Activated CD4-positive, alpha-beta T cell treated with anti-CD3 and anti-CD28 coated beads, Interleukin-2, amount 10 ng/mL, durations not matched to agents 24 days and 14 days (primary cell): ENCODE measurements at regions not wholly inside any gene's neighbourhood (a gene's known extent, or its start where the extent isn't known, plus 50 kb on each side); places are given as distances from the start of the nearest gene placed in this dataset.
"Not testable (repeated sequence)": the region's sequence is repeated elsewhere in the genome, so short reads cannot be mapped to it uniquely, and the experiment has no call there.

Experiments used
- DNase-seq: peaks from one replicate; pipeline ENCODE4 v3.0.0; 2022
- H3K27ac Mint-ChIP-seq: one replicate; pipeline ENCODE4 v1.8.0; 2022; ENCODE audit warnings: mild to moderate bottlenecking, mixed read lengths
- H3K27me3 Mint-ChIP-seq: one replicate; pipeline ENCODE4 v1.8.0; 2022; ENCODE audit warnings: mixed read lengths
- H3K36me3 Mint-ChIP-seq: one replicate; pipeline ENCODE4 v1.8.0; 2022; ENCODE audit warnings: low read depth, mild to moderate bottlenecking, mixed read lengths
- H3K4me1 Mint-ChIP-seq: one replicate; pipeline ENCODE4 v1.8.0; 2021; ENCODE audit warnings: mixed read lengths
- H3K4me3 Mint-ChIP-seq: one replicate; pipeline ENCODE4 v1.8.0; 2022; ENCODE audit warnings: mild to moderate bottlenecking, moderate library complexity, mixed read lengths
- H3K9me3 Mint-ChIP-seq: one replicate; pipeline ENCODE4 v1.8.0; 2021; ENCODE audit warnings: mixed read lengths
- intact Hi-C: fragments of 100-400 bp; cut with micrococcal nuclease; formaldehyde crosslinking; loops from one replicate; pipeline ENCODE4 v1.15.1; 2023

DNA sequence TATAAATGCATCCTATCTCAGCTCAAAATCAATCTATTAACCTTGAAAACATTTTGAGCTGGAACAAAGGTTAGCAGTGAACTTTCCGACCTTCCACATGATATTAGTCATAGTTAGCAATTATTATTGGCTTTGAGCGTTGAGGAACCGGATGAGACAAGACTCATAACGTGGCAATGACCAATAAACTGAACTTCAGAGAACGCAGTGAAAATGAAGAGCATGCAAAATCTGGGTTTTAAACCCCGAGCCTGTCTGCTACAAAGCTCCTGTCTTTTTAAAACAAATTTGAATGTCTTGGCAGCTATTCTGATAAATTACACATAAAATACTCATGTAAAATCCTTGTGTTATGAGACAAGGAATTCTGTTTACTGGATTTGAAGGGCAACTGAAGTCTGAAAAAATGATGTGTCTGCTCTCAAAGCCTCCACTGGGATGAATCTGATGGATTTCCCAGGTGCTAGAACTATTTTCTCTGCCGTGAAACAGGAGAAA lies 74.7 kb upstream of the ITGB1 start:
- peaks cover 14% of the 10 kb centered on the region for H3K27me3 Mint-ChIP-seq
- H3K36me3 Mint-ChIP-seq, result no peaks in the 10 kb centered on the region
- no peaks in the 10 kb centered on the region for H3K9me3 Mint-ChIP-seq
- no peak overlapping the region for H3K27ac Mint-ChIP-seq
- no peak overlapping the region for H3K4me3 Mint-ChIP-seq
- intact Hi-C loops, result no loop called here
- no peak for DNase-seq
- peaks cover 7% of the 10 kb centered on the region for H3K4me1 Mint-ChIP-seq

DNA sequence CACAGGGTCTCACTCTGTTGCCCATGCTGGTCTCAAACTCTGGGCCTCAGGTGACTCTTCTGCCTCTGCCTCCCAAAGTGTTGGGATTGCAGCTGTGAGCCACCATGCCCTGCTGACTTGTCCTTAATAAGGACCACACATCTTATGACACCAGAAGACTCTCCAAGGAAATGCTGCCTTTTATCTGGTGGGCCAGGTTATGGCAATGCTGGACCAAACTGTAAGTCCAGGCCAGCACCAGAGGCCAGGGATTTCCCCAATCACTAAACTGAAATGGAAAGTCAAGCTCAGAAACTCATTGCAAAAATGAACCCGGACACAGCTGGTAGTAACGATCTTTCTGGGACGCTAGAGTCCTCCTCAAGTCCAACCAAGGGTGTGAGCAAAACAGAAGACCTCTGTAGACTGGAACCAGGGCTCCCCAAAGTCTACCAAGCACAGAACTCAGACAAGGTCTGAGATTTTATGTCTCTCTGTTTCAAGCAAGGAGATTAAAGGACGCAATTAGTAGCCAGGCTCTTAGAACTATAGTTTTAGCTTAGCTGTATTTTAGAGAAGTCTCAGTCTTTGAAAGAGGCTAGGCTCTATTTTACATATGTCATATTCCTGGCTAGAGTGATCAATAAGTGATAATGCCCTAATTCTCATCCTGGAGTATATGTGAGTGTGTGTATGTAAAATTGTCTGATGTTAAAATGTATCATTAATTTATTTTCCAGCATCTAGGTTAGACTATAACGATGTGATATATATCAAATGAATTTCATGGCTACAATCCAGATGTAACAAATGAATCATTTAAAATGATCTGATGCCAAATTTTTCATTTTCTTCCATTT lies 74.0 kb upstream of the ITGB1 start:
- intact Hi-C loops, result no loop called here
- no peak for DNase-seq
- H3K36me3 Mint-ChIP-seq, result no peaks in the 10 kb centered on the region
- H3K4me3 Mint-ChIP-seq, result no peak overlapping the region
- H3K4me1 Mint-ChIP-seq, result peaks cover 7% of the 10 kb centered on the region
- H3K9me3 Mint-ChIP-seq, result no peaks in the 10 kb centered on the region
- peaks cover 14% of the 10 kb centered on the region for H3K27me3 Mint-ChIP-seq
- H3K27ac Mint-ChIP-seq, result no peak overlapping the region

DNA sequence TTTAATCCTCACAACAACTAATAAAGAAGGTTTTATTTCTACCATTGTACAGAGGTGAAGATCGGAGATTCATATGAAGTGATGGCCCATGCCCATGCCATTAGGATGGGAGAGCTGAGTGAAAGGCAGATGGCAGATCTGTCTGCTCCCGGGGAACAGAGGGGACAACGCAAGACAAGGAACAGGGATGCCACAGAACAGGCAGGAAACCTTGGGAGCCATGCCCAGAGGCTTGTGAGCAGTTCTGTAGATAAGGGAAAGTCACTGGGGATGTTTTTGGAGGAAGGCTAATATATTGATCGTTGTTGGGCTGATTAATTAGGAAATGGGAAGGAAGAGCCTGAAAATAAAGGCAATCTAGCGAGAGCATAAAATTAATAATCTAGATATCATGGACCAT lies 73.1 kb upstream of the ITGB1 start:
- no peaks in the 10 kb centered on the region for H3K9me3 Mint-ChIP-seq
- no peak overlapping the region for H3K4me3 Mint-ChIP-seq
- DNase-seq, result no peak
- peaks cover 22% of the 10 kb centered on the region for H3K27me3 Mint-ChIP-seq
- peaks cover 7% of the 10 kb centered on the region for H3K4me1 Mint-ChIP-seq
- H3K27ac Mint-ChIP-seq, result no peak overlapping the region
- intact Hi-C loops, result no loop called here
- no peaks in the 10 kb centered on the region for H3K36me3 Mint-ChIP-seq

DNA sequence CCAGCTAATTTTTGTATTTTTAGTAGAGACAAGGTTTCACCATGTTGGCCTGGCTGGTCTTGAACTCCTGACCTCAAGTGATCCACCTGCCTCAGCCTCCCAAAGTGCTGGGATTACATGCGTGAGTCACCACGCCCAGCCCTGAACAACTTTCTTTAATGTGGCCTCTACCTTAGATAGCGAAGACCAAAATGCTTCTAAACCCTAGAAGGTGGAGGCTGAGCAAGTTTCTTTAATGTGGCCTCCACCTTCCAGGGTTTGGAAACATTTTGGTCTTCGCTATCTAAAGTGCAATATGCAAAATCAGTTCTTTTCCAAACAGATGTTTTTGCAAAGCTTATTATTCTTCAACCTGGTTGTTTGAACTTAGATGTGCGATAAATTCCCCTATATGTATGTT lies 70.5 kb upstream of the ITGB1 start:
- not testable (repeated sequence) for H3K27ac Mint-ChIP-seq, H3K4me3 Mint-ChIP-seq, H3K36me3 Mint-ChIP-seq, H3K4me1 Mint-ChIP-seq, H3K9me3 Mint-ChIP-seq
- H3K27me3 Mint-ChIP-seq, result peaks cover 22% of the 10 kb centered on the region
- peak; percentile 65 for DNase-seq
- intact Hi-C loops, result loop anchor here (5.0 kb wide), 1 partner anchor 129 kb away; no protein-coding TSS in a partner anchor

DNA sequence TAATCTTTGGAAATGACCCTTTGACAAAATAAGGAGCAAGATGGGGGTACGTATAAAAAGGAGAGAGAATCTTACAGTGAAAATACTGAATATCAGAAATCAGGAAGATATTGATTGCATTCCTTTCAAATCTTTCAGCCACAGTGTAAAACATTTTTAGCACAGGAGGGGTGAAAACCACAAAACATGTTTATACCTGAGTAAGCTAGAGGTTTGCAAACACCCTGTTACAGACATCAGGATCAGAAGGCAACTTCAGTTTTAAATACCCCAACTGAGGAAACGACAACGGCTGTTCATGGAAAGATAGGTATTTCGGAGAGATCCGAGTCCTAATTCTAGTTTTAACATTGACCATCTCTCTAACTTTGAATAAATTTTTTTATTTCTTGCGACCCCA lies 69.1 kb upstream of the ITGB1 start:
- H3K9me3 Mint-ChIP-seq, result no peaks in the 10 kb centered on the region
- H3K27ac Mint-ChIP-seq, result no peak overlapping the region
- H3K27me3 Mint-ChIP-seq, result peaks cover 19% of the 10 kb centered on the region
- DNase-seq, result no peak
- no peaks in the 10 kb centered on the region for H3K36me3 Mint-ChIP-seq
- intact Hi-C loops, result loop anchor here (1.0 to 5.0 kb wide), 2 partner anchors 47 to 130 kb away; no protein-coding TSS in a partner anchor
- H3K4me1 Mint-ChIP-seq, result peaks cover 8% of the 10 kb centered on the region
- H3K4me3 Mint-ChIP-seq, result no peak overlapping the region

DNA sequence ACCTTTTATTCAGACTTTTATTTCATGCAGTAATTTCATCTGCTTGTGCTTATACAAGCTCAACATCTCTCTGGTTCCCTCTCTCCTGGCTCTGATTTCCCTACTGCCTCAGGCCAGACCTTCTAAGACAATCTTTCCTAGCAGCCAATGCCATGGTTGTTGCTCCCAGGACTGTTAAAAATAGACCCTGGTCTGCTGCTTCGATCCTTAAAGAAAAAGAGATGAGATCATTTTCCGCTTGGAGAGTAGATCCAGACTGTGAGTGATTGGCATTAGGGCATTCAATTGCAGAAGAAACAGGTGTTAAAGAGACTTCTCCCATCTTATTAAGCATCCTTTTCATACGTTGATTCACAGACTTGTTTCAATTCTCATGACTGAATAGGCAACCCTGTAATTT lies 68.4 kb upstream of the ITGB1 start:
- no peak overlapping the region for H3K27ac Mint-ChIP-seq
- peaks cover 8% of the 10 kb centered on the region for H3K4me1 Mint-ChIP-seq
- no peak for DNase-seq
- intact Hi-C loops, result loop anchor here (5.0 kb wide), 1 partner anchor 131 kb away; no protein-coding TSS in a partner anchor
- no peaks in the 10 kb centered on the region for H3K36me3 Mint-ChIP-seq
- peaks cover 15% of the 10 kb centered on the region for H3K27me3 Mint-ChIP-seq
- H3K4me3 Mint-ChIP-seq, result no peak overlapping the region
- no peaks in the 10 kb centered on the region for H3K9me3 Mint-ChIP-seq

DNA sequence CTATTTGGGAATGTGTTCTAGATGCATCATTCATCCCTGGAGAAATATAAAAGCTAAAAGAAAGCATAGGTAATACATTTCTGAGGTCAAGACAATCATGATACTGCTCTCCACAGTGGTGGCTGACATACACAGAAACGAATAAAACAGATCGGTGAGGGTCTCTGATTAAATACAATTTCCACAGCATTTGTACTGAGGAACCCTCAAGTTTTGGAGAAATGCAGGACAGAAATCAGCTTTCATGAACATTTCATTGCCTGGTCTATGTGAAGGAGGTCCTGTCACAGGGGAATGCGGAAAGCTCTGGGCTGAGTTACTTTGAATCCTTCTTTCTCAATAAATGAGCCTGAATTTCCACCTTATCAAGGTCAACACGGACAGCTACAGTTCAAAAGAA lies 67.9 kb upstream of the ITGB1 start:
- intact Hi-C loops, result loop anchor here (5.0 kb wide), 1 partner anchor 131 kb away; no protein-coding TSS in a partner anchor
- no peak for DNase-seq
- H3K4me3 Mint-ChIP-seq, result no peak overlapping the region
- H3K36me3 Mint-ChIP-seq, result no peaks in the 10 kb centered on the region
- H3K4me1 Mint-ChIP-seq, result peaks cover 8% of the 10 kb centered on the region
- H3K27me3 Mint-ChIP-seq, result peaks cover 12% of the 10 kb centered on the region
- no peaks in the 10 kb centered on the region for H3K9me3 Mint-ChIP-seq
- no peak overlapping the region for H3K27ac Mint-ChIP-seq

DNA sequence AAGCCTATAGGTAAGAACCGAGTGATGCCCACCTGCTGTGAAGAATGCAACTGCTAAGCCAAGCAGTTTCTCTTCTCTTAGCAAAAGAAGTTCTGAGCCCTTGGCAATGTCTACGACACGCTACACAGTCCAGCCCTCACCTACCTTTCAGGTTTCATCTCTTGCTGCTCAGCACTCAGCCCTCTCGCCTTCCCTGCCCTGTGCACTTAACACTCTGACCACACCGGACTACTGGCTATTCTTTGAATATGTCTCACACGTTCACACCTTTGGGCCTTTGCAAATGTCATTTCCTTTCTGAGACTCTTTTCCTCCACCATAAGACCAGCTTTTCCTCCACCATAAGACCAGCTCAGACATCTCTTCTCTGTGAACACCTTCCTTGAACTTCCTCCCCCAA lies 67.0 kb upstream of the ITGB1 start:
- DNase-seq, result no peak
- peaks cover 8% of the 10 kb centered on the region for H3K4me1 Mint-ChIP-seq
- H3K27me3 Mint-ChIP-seq, result peaks cover 12% of the 10 kb centered on the region
- intact Hi-C loops, result loop anchor here (5.0 kb wide), 1 partner anchor 132 kb away; no protein-coding TSS in a partner anchor
- H3K4me3 Mint-ChIP-seq, result no peak overlapping the region
- H3K27ac Mint-ChIP-seq, result no peak overlapping the region
- no peaks in the 10 kb centered on the region for H3K36me3 Mint-ChIP-seq
- peaks cover 3% of the 10 kb centered on the region for H3K9me3 Mint-ChIP-seq

DNA sequence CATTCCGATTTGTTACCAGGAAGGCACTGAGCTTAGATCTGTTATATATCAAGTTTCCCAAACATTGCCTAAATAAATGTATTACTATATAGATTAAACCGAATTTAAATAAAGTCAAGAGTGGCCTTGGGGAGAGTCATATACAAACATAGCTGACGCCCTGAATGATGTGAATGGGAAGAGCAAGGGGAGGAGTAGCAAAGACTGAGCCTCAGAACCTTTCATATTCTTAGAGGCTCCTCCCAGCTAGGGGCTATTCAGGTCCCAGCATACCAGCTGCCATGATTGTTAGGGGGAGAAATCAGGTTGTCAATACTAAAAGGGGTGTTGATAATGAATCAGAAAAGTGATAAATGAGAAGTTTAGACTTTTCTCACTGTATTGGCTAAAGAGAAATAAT lies 64.7 kb upstream of the ITGB1 start:
- peaks cover 2% of the 10 kb centered on the region for H3K4me1 Mint-ChIP-seq
- no peak for DNase-seq
- no peak overlapping the region for H3K4me3 Mint-ChIP-seq
- intact Hi-C loops, result no loop called here
- no peak overlapping the region for H3K27ac Mint-ChIP-seq
- no peaks in the 10 kb centered on the region for H3K36me3 Mint-ChIP-seq
- H3K27me3 Mint-ChIP-seq, result peaks cover 15% of the 10 kb centered on the region
- H3K9me3 Mint-ChIP-seq, result peaks cover 9% of the 10 kb centered on the region

DNA sequence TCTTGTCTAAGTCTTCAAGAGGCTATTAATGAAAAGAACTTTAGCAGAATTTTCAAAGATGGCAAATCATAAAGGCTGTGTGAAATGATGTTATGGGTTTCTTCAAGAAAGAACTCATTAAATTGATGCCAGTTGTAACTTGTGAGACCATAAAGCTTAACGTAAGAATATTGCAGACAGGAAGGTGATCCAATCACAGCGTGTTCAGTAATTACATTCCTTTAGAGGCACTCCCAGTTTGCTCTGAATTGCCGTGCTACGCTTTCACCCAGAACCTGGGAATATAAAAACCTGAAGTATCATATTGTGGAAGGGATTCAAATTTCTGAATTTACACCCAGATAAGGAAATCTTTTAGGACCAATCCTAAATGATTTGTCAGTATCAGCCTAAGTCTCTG lies 64.1 kb upstream of the ITGB1 start:
- intact Hi-C loops, result no loop called here
- no peak for DNase-seq
- no peaks in the 10 kb centered on the region for H3K36me3 Mint-ChIP-seq
- no peak overlapping the region for H3K4me3 Mint-ChIP-seq
- H3K9me3 Mint-ChIP-seq, result peaks cover 9% of the 10 kb centered on the region
- peaks cover 2% of the 10 kb centered on the region for H3K4me1 Mint-ChIP-seq
- peaks cover 15% of the 10 kb centered on the region for H3K27me3 Mint-ChIP-seq
- H3K27ac Mint-ChIP-seq, result no peak overlapping the region

DNA sequence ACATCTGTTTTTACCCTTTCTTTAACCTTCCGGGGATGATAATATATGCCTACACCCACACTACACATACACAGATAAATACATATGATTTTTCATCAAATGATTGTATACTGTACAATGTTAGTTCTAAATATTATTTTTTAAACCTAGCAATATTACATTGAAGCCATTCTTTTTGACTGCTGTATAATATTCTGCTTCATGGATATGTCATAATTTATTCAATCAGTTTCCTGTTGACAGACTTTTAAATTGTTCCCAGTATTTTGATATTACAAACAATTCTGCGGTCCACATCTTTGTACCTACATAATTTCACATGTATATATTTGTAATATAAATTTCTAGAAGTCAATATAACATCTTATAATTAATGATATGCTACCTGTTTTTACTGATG lies 59.0 kb upstream of the ITGB1 start:
- H3K9me3 Mint-ChIP-seq, result peaks cover 9% of the 10 kb centered on the region
- peaks cover 4% of the 10 kb centered on the region for H3K27me3 Mint-ChIP-seq
- intact Hi-C loops, result no loop called here
- DNase-seq, result no peak
- H3K36me3 Mint-ChIP-seq, result no peaks in the 10 kb centered on the region
- no peaks in the 10 kb centered on the region for H3K4me1 Mint-ChIP-seq
- H3K27ac Mint-ChIP-seq, result no peak overlapping the region
- no peak overlapping the region for H3K4me3 Mint-ChIP-seq

DNA sequence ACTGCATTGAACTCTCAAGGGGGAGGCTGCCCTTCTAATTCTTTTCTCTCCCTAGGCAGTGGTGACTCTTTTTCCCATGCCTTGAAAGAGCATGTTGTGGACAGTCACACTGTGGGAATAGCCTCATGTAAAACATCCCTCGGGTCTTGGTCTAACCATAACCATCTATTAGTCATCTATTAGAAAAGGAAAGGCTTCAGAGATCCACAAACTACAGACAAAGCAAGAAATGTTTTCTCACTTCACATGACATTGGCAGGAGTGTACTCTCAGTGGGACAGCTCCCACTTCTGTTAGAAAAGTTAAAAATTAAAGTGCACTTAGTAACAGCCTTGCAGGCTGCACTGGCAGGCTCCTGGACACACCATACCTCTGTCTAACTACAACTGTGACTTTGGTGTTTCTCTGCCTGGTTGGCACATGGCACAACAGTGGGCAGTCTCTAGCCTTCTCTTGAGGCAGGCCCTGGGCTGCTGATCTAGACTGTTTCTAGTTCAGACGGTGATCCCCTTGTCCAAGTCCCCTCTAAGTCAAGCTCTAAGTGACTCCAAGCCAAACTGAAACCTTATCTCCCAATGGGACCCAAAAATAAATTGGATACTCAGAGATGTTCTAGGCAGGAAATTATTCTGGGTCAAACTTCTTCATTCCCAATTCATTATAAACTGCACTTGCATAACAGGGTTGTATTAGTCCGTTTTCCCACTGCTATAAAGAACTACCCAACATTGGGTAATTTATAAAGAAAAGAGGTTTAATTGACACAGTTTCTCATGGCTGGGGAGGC lies 57.9 kb upstream of the ITGB1 start:
- H3K4me3 Mint-ChIP-seq, result no peak overlapping the region
- DNase-seq, result no peak
- intact Hi-C loops, result no loop called here
- no peaks in the 10 kb centered on the region for H3K4me1 Mint-ChIP-seq
- peaks cover 5% of the 10 kb centered on the region for H3K27me3 Mint-ChIP-seq
- H3K36me3 Mint-ChIP-seq, result no peaks in the 10 kb centered on the region
- peaks cover 9% of the 10 kb centered on the region for H3K9me3 Mint-ChIP-seq
- H3K27ac Mint-ChIP-seq, result no peak overlapping the region

DNA sequence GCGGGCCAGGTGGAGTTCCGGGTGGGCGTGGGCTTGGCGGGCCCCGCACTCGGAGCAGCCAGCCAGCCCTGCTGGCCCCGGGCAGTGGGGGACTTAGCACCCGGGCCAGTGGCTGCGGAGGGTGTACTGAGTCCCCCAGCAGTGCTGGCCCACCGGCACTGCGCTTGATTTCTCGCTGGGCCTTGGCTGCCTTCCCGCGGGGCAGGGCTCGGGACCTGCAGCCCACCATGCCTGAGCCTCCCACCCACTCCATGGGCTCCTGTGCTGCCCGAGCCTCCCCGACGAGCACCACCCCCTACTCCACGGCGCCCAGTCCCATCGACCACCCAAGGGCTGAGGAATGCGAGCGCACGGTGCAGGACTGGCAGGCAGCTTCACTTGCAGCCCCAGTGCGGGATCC lies 55.3 kb upstream of the ITGB1 start:
- H3K9me3 Mint-ChIP-seq, DNase-seq, H3K4me3 Mint-ChIP-seq, intact Hi-C loops, H3K36me3 Mint-ChIP-seq, H3K27ac Mint-ChIP-seq: not testable (repeated sequence)
- Mint-ChIP-seq H3K27me3 (peaks cover 15% of the 10 kb centered on the region), H3K4me1 (peaks cover 15% of the 10 kb centered on the region)

DNA sequence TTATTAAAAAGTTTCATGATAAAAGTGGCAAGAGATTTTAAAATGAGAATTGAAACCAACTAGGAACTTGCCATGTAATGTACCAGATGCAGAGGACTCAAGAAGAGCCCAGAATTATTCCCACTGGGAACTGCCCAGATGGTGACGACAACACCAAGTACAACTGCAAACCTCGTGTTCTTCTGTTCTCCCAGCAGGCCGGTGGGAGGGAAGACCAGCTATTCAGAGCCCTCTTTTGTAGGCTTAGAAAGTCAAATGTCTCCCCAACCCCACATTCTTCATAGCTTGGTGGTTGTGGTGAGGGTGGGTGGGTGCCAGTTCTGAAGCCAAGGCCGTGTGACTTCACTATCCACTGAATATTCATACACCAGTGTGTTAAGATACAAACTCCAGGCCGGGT lies 54.3 kb upstream of the ITGB1 start:
- Mint-ChIP-seq H3K9me3 (no peaks in the 10 kb centered on the region), H3K27ac (no peak overlapping the region), H3K36me3 (no peaks in the 10 kb centered on the region), H3K4me3 (no peak overlapping the region), H3K27me3 (peaks cover 11% of the 10 kb centered on the region), H3K4me1 (peaks cover 15% of the 10 kb centered on the region)
- no peak for DNase-seq
- intact Hi-C loops, result no loop called here
